T-helper 1 cell treated with Interleukin-12 subunit alpha and Interleukin-12 subunit beta and Interleukin-4 antibody, amounts not matched to agents 30 ng/mL and 1 ng/mL, for 36 hours (primary cell): ENCODE measurements at regions not wholly inside any gene's neighbourhood (a gene's known extent, or its start where the extent isn't known, plus 50 kb on each side); places are given as distances from the start of the nearest gene placed in this dataset.

Source experiments
- intact Hi-C: fragments of 100-400 bp; cut with micrococcal nuclease; formaldehyde crosslinking; loops from one replicate; pipeline ENCODE4 v1.15.1; 2024

DNA sequence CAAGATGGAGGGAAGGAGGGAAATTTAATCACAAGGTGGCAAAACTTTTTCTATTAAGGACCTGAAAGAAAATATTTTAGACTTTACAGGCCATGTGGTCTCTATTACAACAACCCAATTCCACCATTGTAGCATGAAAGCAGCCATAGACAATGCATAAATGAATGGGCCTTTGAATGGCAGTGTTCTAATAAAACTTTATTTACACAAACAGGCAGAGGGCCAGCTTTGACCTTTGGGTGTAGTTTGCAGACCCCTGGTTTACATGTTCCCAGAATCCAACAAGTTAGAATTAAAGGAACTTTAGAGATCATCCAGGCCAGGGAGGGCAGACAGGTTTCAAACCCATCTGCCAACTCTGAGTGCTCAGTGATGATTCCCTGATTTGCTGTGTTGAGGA is 95.2 kb downstream of the BANF2 start:
- intact Hi-C loops, result no loop called here

DNA sequence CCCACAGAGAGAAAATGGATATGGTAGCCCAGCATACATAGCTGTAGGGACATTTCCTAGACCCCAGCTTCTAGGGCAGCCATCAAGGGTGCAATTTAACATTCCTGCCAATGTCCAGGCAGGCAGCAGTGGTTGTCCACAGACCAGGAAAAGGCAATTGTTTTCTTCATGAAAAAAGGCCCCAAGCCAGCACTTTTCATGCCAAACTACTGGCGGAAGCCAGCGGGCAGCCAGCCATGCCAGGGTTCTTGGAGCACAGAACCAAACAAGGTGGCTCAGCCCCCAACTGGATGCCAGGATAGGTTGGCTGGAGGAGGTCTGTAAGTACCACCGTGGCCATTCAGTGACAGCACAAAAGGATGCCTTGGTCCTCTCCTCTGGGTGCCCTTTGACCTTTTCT is 94.6 kb downstream of the BANF2 start:
- intact Hi-C loops, result no loop called here

DNA sequence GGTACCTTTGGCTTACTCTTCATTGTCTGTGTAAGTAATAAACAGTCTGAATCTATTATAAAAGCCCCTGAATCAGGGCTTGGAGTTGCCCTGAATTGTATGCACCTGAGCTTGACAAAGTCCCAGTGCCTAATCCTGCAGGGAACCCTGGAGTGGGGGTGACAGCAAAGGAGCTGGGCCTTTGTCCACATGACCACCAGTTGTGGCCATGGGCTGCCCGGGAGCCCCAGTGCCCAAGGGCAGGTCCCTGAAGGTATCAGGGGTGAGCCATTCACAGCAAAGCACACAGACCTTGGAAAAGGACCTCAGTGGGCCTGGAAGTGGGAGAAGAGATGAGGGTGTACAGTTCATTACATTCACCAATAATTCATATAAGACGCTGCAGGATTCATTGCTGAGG is 94.2 kb downstream of the BANF2 start:
- intact Hi-C loops, result no loop called here

DNA sequence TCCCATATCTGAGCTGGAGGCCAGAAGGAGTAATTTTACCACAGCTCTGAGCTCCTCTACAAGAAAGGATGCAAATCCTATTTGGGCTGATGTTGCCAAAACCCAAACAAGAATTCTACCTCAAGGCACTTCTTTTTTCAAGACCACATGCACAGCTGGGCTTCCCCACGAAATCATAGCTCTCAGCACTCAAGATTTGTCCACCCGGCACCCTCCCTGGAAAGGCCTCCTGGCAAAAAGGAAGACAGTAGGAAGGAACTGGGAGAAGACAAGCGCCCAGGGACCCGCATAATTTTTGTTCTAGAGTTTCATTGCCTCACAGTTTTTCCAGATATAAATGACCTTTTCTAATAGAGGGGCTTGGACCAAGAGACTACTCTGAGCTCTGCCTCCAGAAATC is 90.5 kb downstream of the BANF2 start:
- intact Hi-C loops, result no loop called here

DNA sequence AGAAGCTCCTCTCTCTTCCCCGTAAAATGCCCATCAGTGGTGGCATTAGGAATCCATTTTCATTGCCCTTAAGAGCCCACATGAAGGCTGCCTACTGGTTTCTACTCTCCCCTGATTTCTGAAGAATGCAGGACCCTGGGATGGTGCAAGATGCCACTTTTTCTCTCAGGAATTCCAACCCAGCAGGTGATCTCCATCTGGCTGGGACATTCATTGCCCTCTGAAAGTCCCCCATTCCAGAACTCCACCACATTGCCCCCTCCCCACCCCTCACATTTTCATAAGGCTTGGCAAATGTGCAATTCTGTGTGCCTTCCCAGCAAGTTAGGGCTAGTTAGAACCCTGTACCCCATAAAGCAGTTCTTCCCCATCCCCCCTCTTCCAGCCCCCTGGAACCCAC is 88.0 kb downstream of the BANF2 start:
- intact Hi-C loops, result no loop called here

DNA sequence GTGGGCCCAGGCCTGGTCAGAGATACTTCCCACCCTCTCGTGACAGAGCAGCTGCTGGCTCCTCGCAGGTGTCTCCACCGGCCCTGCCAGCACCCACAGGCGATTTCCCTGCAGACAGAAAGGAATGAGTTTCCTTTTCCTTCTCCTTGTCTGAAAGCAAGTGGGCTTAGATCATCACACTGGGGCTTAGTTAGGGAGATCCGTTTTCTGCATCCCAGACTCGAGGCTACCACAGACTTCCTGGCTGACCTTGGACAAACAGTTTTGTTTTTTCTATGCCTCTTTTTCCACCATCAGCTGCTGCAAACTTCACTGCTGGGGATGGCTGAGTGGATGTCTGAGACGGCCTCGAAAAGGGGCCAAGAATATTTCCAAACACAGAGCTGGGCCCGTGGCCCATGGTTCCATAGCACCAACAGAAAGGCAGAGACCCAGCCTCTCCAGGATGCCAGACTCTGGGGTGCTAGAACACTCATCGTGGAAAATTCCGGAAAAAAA is 86.5 kb downstream of the BANF2 start:
- intact Hi-C loops, result no loop called here
